OCI-LY1 (cell line): ENCODE measurements at regions not wholly inside any gene's neighbourhood (a gene's known extent, or its start where the extent isn't known, plus 50 kb on each side); places are given as distances from the start of the nearest gene placed in this dataset.

Source experiments
- CTCF ChIP-seq: fragments of 200-600 bp; sonication (generic), shearing (Covaris generic); IDR thresholded peaks from 2 replicates; pipeline ENCODE4 v1.5.1; 2017; ENCODE audit warnings: mild to moderate bottlenecking, antibody characterized with exemption, low read length, moderate library complexity, mixed read lengths
- EZH2 ChIP-seq: fragments of 200-600 bp; sonication (generic), shearing (Covaris generic); IDR thresholded peaks from 2 replicates; pipeline ENCODE4 v1.8.0; 2017; ENCODE audit warnings: borderline replicate concordance, mixed run types, mild to moderate bottlenecking, antibody characterized with exemption, low read length, moderate library complexity, mixed read lengths

- no peak for TF ChIP-seq CTCF
- TF ChIP-seq EZH2 = no peak
Observed at GRCh38 chr7:17520941-17521340, 222.5 kb downstream of the AHR start.
